Medulla oblongata (tissue), 1 donor: ENCODE measurements at regions not wholly inside any gene's neighbourhood (a gene's known extent, or its start where the extent isn't known, plus 50 kb on each side); places are given as distances from the start of the nearest gene placed in this dataset.
"Not testable (repeated sequence)": the region's sequence is repeated elsewhere in the genome, so short reads cannot be mapped to it uniquely, and the experiment has no call there.

ENCODE experiments used
- DNase-seq: peaks from one replicate; pipeline ENCODE4 v3.0.0-alpha.2; 2015; ENCODE audit errors: extremely low spot score

- DNase-seq: no peak
These were observed 243.8 kb downstream of the DNAJB9 start for GRCh38 chr7:108813251-108814014.

GRCh38 chr7:108815815-108816214 is 246.1 kb downstream of the DNAJB9 start:
- no peak for DNase-seq

GRCh38 chr7:108818742-108819141 is 249.1 kb downstream of the DNAJB9 start:
- DNase-seq: no peak

GRCh38 chr7:108824840-108825580 is 255.3 kb downstream of the DNAJB9 start:
- DNase-seq: peak; percentile 21

GRCh38 chr7:108825581-108825909 is 255.9 kb downstream of the DNAJB9 start:
- no peak for DNase-seq

GRCh38 chr7:108836256-108836655 is 266.6 kb downstream of the DNAJB9 start:
- DNase-seq: no peak

- no peak for DNase-seq
These were observed 268.5 kb downstream of the DNAJB9 start for GRCh38 chr7:108838198-108838597.

- DNase-seq: no peak
These were observed 269.4 kb downstream of the DNAJB9 start for GRCh38 chr7:108839076-108839475.

- DNase-seq: no peak
These were observed 276.3 kb downstream of the DNAJB9 start for GRCh38 chr7:108845951-108846350.

GRCh38 chr7:108846471-108846870 is 276.8 kb downstream of the DNAJB9 start:
- DNase-seq: no peak

- DNase-seq: no peak
These were observed 278.8 kb downstream of the DNAJB9 start for GRCh38 chr7:108848486-108848885.

GRCh38 chr7:108860615-108861014 is 290.9 kb downstream of the DNAJB9 start:
- no peak for DNase-seq

- no peak for DNase-seq
These were observed 291.4 kb downstream of the DNAJB9 start for GRCh38 chr7:108861071-108861470.

- no peak for DNase-seq
These were observed 293.7 kb downstream of the DNAJB9 start for GRCh38 chr7:108863227-108863848.

- no peak for DNase-seq
These were observed 299.4 kb downstream of the DNAJB9 start for GRCh38 chr7:108869070-108869469.

GRCh38 chr7:108875139-108875538 is 305.5 kb downstream of the DNAJB9 start:
- no peak for DNase-seq

GRCh38 chr7:108890862-108891261 is 321.2 kb downstream of the DNAJB9 start:
- DNase-seq: no peak

GRCh38 chr7:108908456-108908855 is 338.8 kb downstream of the DNAJB9 start:
- no peak for DNase-seq

GRCh38 chr7:108911016-108911415 is 341.3 kb downstream of the DNAJB9 start:
- DNase-seq: no peak

GRCh38 chr7:108920490-108920889 is 350.8 kb downstream of the DNAJB9 start:
- no peak for DNase-seq

GRCh38 chr7:108943048-108943447 is 373.4 kb downstream of the DNAJB9 start:
- DNase-seq: not testable (repeated sequence)

- DNase-seq: no peak
These were observed 377.9 kb downstream of the DNAJB9 start for GRCh38 chr7:108947526-108947925.

- DNase-seq: peak; percentile 29
These were observed 402.3 kb downstream of the DNAJB9 start for GRCh38 chr7:108972004-108972403.
